ENCODE measurements at regions not wholly inside any gene's neighbourhood (a gene's known extent, or its start where the extent isn't known, plus 50 kb on each side); places are given as distances from the start of the nearest gene placed in this dataset.

GRCh38 chr2:196322973-196323810, 151.8 kb upstream of the STK17B start:
- H3K27ac ChIP-seq: no peak overlapping the region
- H2AFZ ChIP-seq: no peak overlapping the region
- no peak overlapping the region for H3K4me2 ChIP-seq (ENCODE audit: low read length)
- H3K79me2 ChIP-seq: no peaks in the 10 kb centered on the region
- H3K27me3 ChIP-seq (ENCODE audit: control insufficient read depth, insufficient read depth, low read length): no peaks in the 10 kb centered on the region
- H3K4me1 ChIP-seq: no peaks in the 10 kb centered on the region
- H3K9me3 ChIP-seq (ENCODE audit: control insufficient read depth, low read length): no peaks in the 10 kb centered on the region
- no peak overlapping the region for H3K9ac ChIP-seq
- H3K36me3 ChIP-seq (ENCODE audit: control insufficient read depth, insufficient read depth, low read length): no peaks in the 10 kb centered on the region
- no peak overlapping the region for H3K4me3 ChIP-seq (ENCODE audit: low read depth, low read length)
- no peak for TF ChIP-seq CTCF (IDR thresholded peaks at IDR 0.05)

- Histone ChIP-seq H3K4me2 (ENCODE audit: low read length) (no peak overlapping the region), H3K4me1 (no peaks in the 10 kb centered on the region), H3K27me3 (ENCODE audit: control insufficient read depth, insufficient read depth, low read length) (no peaks in the 10 kb centered on the region), H2AFZ (no peak overlapping the region), H3K36me3 (ENCODE audit: control insufficient read depth, insufficient read depth, low read length) (no peaks in the 10 kb centered on the region), H3K27ac (no peak overlapping the region), H3K9ac (no peak overlapping the region), H3K79me2 (no peaks in the 10 kb centered on the region), H3K4me3 (ENCODE audit: low read depth, low read length) (no peak overlapping the region), H3K9me3 (ENCODE audit: control insufficient read depth, low read length) (no peaks in the 10 kb centered on the region)
- no peak for TF ChIP-seq CTCF (IDR thresholded peaks at IDR 0.05)
Measured at GRCh38 chr2:196324211-196324610, 152.8 kb upstream of the STK17B start.

- Histone ChIP-seq H3K9ac (no peak overlapping the region), H3K4me3 (ENCODE audit: low read depth, low read length) (no peak overlapping the region), H3K36me3 (ENCODE audit: control insufficient read depth, insufficient read depth, low read length) (no peaks in the 10 kb centered on the region), H3K9me3 (ENCODE audit: control insufficient read depth, low read length) (no peaks in the 10 kb centered on the region), H2AFZ (no peak overlapping the region), H3K79me2 (no peaks in the 10 kb centered on the region), H3K27me3 (ENCODE audit: control insufficient read depth, insufficient read depth, low read length) (no peaks in the 10 kb centered on the region), H3K27ac (no peak overlapping the region), H3K4me2 (ENCODE audit: low read length) (no peak overlapping the region), H3K4me1 (no peaks in the 10 kb centered on the region)
- TF ChIP-seq CTCF (IDR thresholded peaks at IDR 0.05): no peak
Measured at GRCh38 chr2:196328088-196328680, 156.8 kb upstream of the STK17B start.

GRCh38 chr2:196329959-196330358, 158.6 kb upstream of the STK17B start:
- Histone ChIP-seq H3K36me3 (ENCODE audit: control insufficient read depth, insufficient read depth, low read length) (no peaks in the 10 kb centered on the region), H3K4me1 (no peaks in the 10 kb centered on the region), H3K4me2 (ENCODE audit: low read length) (no peak overlapping the region), H2AFZ (no peak overlapping the region), H3K27ac (no peak overlapping the region), H3K79me2 (no peaks in the 10 kb centered on the region), H3K9ac (no peak overlapping the region), H3K4me3 (ENCODE audit: low read depth, low read length) (no peak overlapping the region), H3K9me3 (ENCODE audit: control insufficient read depth, low read length) (no peaks in the 10 kb centered on the region), H3K27me3 (ENCODE audit: control insufficient read depth, insufficient read depth, low read length) (no peaks in the 10 kb centered on the region)
- TF ChIP-seq CTCF (IDR thresholded peaks at IDR 0.05): no peak
